HG02981 (cell line): ENCODE measurements at regions not wholly inside any gene's neighbourhood (a gene's known extent, or its start where the extent isn't known, plus 50 kb on each side); places are given as distances from the start of the nearest gene placed in this dataset.

Experiments used
- ATAC-seq: cut with Tn5 transposase; IDR thresholded peaks from one replicate; pipeline ENCODE4 v1.9.1; 2021; ENCODE audit warnings: mild to moderate bottlenecking, moderate library complexity; ENCODE audit not compliant: unreplicated experiment

DNA sequence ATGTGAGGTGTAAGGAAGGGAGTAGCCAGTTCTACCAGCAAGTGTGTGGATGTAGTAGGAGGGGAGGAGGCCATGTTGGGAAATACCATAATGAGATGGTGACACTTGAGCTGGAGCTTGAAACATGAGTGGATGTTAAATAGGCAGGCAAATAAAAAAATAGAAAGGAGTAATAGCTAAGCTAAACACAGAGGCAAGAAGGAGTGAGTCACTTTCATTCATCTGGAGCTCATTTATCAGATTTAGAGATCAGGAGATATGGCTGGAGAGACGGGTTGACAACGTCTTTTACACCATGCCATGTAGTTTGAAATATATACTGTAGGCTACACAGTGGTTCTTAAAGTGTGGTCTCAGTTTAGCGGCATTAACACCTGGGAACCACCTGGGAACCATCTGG is 390.5 kb downstream of the DIPK2A start:
- ATAC-seq, result no peak

DNA sequence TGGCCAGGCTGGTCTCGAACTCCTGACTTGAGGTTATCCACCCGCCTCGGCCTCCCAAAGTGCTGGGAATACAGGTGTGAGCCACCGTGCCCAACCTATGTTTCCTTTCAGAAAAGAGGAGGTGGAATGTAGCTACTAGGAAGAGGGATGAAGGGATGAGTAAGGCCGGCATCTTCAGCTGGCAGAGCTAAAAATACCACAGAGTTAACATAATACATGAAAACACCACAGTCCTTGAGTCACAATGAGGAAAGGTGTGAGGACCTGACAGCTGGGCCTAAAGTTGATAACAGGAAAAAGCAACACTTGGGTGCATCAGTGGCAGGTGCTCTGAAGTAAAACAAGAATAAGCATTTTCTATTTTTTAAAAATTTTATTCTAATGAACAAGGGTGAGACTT is 392.2 kb downstream of the DIPK2A start:
- no peak for ATAC-seq

DNA sequence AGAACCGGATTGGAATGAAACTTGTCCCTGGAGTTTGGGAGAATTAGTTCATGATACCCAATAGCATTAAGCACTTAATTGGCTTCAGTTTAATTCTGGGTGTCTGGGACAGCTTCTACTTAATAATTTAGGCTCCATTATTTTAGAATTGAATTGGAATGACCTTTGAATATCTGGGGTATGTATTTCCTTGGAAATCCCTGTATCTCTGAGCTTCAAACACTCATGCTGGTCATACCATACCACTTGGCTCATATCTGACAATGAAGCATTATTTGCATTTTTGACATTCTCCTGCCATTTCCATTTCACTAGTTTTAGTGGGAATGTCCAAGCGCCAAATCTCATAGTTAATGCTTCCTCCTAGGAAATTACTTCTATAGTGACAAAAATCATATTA is 393.1 kb downstream of the DIPK2A start:
- no peak for ATAC-seq

DNA sequence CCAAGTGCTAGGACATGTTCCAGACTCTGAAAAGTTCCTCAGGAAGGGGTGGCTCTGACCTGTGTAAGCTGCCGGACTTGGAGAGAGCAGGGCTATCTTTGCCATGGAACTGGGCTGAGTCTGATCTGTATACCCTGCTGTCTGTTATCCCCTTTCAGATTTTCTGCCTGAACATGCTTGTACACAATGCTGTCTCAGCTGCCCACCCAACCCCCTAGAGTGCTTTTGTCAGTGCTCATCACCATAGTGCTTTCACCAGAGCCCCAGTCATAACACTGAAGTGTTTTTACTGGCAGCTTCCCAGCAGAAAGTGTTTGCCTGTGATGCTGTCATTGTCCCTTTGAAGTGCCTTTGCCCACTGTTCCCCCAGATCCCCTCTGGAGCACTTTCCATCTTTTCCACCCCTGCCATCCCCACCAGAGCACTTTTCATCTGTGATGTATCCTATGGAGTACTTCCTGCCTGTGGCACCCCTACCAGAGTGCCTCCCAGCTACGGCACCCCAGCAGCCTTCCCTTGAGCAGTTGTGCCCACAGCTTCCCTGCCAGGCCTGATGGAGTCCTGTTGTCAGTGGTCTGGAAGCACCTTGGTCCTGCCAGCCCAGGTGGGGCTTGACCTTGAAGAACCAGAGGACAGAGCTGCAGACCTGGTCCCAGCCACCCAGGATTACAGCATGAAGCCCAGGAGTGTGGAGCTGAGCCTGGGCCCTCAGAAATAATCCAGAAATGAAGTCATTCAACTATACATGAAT is 397.7 kb downstream of the DIPK2A start:
- ATAC-seq, result no peak

DNA sequence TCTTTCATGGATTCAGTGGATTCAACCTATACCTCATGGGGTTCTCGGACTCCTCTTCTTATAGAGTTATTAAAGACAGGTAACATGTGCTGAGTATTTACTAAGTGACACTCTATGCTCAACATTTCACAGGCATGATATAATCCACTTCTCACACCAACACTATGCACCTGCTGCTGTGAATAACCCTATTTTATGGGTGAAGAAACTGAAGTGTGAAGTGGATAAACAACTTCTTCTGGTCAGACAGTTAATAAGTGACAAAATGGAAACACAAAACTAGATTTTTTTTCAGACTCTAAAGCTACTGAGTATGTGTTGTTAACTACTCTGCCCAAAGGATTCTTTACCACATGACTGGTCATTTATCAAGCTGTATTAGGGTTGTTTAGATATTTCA is 403.5 kb downstream of the DIPK2A start:
- ATAC-seq, result no peak

DNA sequence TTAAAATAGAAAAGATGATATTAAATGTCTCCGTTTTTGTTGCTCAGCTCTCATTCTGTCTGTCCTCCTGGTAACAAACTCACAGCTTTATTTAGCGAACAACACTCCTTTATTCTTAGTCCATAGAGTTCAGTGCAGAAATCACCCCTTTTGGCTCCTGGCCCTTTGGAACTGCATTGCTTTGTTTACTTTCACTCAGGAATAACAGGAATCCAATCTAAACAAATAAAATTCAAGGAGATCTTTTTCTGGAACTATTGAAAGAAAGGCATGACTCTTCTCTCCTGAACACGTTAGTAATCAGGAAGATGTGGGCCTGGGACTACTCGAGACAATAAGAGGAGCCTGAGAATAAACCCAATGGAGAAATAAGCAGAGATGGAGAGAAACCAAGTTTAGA is 409.2 kb downstream of the DIPK2A start:
- no peak for ATAC-seq

DNA sequence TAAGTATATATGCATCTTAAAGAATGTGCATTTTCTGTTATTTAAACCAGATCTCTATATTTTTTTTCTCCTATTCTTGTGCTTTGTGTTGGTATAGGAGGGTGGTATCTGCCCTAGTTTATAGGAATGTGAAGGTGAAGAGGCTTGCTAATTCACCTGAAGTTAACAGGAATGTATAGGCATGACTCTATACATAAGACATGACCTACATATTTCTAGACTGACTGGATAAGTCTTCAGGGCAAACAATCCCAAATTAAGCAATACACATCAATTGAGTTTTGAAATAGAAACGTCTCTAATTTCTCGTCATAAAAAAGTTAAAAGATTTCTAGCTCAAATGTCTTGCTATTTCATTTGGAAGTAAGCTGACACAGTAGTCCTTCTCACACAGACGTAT is 410.0 kb downstream of the DIPK2A start:
- ATAC-seq, result no peak

DNA sequence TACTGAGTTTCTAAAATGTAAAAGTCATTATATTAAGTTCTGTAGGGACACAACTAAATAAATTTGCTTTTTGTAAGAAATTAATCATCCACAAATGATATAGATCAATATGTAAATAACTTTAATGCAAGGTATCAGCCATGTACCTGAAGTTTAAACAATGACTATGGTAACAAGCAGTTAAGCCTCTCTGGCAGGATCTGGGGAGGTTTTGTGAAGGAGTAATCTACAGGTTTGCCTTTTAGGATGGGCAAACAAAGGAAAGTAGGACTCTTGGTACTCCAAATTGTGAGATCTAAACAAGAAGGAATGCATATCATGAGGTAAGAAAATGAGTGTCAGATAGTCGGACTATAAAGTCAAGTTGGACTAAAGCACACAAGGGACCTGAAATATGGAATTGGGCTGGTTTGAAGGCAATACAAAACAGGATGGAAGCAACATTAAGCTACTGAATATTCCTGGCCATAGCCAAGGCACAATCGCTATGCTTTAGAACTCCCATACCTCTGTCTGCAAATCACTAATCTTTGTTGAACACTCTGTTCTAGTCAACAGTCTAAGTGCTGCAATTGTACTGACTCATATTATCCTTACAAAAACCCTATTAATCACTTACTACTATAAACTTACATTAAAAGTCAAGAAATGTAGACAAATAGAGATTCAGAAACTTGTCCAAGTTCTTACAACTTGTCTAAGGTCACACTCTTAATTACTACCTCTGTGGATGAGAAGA is 412.8 kb downstream of the DIPK2A start:
- ATAC-seq, result no peak

DNA sequence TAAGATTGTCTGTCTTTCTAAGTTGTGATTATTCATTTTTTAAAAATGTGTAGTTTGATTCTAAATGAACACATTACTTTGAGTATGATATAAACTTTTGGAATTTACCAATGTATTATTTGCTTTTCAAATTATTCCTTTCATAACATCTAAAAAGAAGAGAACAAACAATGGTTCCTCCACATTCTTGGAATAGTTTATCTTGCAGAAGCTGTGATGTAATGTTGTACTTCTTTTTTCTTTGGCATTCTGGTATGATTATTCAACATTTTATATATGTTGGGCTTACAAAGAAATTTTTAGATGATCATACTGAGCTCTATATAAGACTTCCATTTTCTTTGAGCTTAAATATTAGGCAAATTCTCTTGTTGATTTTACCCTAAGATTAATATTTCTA is 419.2 kb downstream of the DIPK2A start:
- no peak for ATAC-seq

DNA sequence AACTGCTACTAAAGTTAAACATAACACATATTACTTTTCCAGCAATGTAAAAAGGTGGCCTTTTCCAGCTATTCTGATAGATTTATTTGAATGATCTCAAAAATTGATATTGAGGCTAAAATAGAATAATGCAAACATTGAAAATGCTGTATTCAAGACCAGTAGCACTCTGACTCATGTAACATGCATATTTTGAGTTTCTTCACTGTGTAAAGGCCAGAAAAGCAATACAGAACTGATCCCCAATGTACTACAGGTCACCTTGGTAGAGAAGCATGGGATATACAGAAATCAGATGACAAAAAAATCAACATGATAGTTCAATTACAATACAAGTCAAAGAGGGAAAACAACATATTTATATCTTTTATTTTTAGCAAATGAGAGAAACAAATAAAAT is 419.6 kb downstream of the DIPK2A start:
- ATAC-seq, result no peak

DNA sequence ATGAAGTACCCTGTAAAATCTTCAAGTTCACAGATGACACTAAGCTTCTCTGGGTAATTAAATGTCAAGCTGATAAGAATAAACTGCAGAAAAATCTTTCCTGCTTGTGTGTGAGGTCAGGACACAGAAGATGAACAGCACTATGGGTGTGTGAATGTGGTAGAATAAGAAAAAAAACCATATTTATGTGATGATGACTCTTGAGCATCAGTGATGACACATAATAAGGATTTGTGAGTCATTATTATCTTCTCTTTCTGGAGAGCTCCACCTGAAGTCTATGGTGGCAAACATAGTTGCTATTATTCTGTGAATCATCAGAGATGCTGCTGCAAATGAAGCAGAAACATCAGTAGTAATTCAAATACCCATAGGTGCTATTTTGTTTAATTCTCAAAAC is 422.4 kb downstream of the DIPK2A start:
- no peak for ATAC-seq

DNA sequence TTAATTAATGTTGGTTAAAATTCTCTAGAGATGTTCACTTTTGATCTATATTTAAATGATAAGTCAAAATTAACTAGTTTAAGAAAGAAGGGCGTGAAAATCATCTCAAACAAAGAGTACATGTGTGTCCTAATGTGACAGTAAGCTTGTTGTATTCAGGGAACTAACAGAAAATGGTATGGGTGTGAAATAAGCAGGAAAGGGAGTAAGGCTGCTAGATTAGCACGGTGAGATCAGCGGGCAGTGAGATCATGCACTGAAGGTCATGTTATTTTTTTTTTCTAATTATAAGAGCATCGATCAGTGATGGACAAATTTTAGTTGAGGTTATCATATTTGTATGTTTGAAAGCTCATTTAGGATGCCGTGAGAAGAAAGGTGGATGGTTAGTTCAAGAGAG is 430.8 kb downstream of the DIPK2A start:
- no peak for ATAC-seq

DNA sequence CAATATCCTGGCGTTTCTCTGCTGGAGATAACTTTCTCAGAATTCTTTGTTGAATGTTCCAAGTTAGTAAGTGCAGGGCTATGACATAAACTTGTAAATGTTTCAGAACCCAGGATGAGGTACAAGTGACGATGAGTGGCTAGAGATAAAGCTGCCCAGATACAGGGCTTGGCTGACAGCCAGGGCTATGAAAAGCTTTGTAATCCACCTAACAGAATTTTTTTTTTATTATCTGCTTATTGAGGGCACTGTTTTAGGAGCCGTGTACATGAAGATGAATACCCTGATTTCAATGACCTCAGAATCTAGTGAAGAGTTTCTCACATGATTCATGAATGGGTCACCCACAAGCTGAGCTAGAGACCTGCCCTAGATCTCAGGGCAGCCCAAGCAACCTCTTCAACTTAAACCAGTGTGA is 431.4 kb downstream of the DIPK2A start:
- no peak for ATAC-seq

DNA sequence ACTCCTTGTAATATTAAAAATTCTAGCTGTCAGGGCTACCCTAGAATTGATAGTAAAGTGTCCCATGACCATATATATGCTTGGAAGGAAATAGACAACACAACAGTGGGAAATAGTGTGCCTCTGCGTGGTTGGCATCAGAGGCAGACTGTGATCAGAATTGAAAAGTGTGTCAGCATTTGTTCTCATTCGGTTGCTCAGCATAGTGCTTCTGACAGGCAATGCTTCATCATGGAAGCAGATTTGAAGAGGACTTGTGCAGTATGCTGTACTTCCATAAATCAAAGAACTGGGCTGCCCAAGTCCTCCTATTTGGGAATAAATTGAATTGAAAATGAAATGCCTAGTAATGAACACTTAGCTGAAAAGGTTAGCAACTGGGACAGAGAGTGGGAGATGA is 435.7 kb downstream of the DIPK2A start:
- ATAC-seq, result no peak

DNA sequence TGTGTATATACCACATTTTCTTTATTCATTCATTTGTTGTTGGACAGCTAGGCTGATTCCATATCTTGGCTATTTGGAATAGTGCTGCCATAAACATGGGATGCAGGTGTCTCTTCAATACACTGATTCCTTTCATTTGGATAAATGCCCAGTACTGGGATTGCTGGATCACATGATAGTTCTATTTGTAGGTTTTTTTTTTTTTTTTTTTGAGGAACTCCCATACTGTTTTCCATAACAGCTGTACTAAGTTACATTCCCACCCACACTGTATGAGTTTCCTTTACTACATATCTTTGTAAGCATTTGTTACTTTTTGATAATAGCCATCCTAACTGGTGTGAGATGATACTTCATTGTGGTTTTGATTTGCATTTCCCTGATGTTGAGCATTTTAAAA is 437.7 kb downstream of the DIPK2A start:
- ATAC-seq, result no peak

DNA sequence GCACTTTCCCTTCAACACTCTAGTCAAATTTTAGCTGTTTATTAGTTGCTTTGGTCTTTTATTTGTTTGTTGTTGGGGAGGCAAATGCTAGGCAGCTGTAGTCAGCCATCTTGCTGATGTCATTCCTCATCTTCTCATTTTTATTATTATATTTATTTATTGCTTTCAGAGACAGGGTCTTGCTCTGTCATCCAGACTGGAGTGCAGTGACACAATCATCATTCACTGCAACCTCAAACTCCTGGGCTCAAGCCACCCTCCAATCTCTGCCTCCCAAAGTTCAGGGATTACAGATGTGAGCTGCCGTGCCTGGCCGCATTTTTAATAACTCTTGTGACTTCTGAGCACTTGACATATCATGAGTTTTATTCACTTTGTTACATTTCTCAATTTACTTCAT is 441.4 kb downstream of the DIPK2A start:
- ATAC-seq, result no peak

DNA sequence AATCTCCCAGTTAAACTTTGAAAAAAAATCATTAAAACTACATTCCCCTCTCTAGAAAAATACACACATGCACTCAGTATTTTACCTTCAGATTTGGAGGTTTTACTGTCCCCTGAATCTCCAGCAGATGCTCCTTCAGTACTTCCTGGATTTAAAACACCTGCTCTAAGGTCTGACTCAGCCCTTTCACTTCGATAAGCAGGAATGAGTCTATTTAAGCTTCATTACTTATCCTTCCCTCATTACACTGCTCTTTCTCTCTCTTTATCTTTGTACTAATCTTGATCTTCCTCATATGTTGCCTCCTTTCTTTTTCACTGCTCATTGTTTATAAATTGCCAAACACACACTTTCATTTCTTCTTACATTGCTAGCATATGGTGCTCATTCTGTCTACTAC is 443.9 kb downstream of the DIPK2A start:
- peak; percentile 40 for ATAC-seq

DNA sequence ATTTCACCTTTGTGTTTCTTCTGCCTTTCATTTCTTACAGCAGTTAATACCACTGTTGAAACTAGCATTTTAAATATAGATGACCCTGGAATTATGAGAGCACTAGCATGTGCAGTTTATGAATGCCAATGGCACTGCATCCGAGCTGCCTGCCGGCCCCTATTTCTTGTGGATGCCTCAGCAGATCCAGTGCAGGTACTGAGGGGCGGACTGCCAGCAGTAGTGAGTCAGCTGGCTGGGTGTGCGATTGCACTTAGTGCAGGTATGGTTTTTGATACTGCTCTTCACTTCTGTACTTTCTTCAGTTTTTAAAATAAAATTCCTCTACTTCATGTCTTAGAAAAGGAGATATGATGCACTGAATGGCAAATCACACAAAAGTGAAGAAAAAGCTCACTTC is 453.0 kb downstream of the DIPK2A start:
- no peak for ATAC-seq

DNA sequence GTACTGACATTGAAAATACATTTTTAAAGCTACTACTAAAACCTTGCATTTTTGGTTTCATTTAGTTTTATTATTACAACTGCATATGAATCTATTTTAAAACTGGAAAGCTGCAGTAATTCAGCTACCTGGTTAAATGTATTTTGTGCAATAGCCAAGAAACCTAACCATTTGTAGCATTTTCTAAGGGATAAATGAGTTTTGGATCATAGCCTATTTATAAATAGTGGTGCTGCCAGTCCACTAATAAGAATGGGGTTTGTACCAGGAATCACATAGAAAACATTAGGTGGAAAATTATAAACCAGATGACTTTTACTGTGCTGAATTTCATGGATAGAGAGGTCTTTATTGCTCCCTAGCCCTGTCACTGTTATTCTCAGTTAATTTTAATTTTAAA is 454.7 kb downstream of the DIPK2A start:
- no peak for ATAC-seq

DNA sequence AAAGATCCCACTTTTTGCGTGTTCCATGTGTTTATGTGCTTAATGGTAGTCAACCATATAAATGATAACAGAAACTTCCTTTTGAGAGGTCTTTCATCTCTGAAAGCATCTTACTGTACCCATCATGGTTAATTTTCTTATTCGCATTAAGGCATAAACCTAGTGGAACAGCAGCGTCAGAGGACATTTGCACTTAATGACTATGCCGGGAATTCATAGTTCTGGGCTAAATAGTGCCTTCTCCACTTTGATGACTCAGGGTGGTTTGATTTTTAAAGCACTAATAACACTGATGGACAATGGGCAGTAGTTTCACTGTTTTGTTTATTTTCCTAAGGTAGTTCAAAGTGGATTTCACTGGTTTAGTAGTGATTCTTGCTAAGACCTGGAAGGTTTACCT is 455.3 kb downstream of the DIPK2A start:
- no peak for ATAC-seq

DNA sequence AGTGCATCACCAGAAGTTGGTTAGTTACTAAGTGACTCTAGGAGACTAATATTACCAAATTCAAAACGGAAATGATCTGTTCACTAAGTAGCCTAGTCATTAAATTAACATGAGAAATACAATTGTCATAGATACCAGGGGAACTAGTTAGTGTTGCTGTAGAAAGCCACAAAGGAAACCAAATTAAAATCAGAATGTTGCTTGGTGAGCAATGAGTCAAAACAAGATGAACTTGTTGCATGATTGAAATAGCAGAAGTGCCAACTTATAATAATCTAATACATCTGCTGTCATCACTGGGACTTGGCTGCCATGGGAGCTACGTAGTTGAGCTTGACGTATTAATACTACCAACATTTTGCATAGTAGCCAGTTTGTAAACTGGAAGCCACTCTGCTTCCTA is 458.1 kb downstream of the DIPK2A start:
- ATAC-seq, result peak; percentile 74

DNA sequence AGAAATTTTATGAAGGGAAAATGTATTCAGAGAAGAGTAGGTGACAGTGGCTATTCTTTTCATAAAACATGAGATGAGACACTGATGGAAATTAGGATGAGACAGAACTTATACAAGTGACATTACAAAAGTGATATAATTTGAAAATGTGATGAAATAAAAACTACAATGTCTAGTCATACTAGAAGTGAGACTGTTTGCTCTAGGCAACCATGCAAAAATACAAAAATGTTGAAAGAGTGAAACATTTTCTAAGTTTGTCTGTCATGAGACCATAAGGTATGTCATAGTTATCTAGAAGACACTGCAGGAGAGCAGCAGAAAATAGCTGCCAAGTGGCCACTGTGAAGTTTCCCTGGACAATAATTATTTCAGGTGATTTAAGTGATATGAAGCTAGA is 459.5 kb downstream of the DIPK2A start:
- peak; percentile 48 for ATAC-seq

DNA sequence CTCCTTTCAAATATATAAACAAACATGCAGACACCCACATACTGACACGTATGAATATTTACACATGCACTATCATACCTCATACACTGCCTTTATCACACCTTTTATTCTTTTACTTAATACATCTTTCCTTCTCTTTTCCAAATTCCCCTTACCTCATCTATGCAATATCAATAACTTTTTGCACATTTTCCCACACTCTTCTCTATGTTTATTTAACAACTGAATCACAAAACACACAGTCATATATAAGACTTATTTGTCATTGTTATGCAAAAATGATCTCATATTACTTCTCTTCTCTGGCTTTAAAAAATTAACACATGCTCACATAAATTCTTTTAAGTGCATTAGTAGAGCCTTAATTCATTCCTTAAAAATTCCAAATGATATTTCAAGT is 461.4 kb downstream of the DIPK2A start:
- ATAC-seq, result no peak
